NCI-H146 treated with DMSO at 0.1 percent for 48 hours (cell line): ENCODE measurements at regions not wholly inside any gene's neighbourhood (a gene's known extent, or its start where the extent isn't known, plus 50 kb on each side); places are given as distances from the start of the nearest gene placed in this dataset.

Experiments
- DNase-seq: peaks from one replicate; lab custom pipeline; 2025; ENCODE audit not compliant: unreplicated experiment; lab: John Stamatoyannopoulos, UW

DNA sequence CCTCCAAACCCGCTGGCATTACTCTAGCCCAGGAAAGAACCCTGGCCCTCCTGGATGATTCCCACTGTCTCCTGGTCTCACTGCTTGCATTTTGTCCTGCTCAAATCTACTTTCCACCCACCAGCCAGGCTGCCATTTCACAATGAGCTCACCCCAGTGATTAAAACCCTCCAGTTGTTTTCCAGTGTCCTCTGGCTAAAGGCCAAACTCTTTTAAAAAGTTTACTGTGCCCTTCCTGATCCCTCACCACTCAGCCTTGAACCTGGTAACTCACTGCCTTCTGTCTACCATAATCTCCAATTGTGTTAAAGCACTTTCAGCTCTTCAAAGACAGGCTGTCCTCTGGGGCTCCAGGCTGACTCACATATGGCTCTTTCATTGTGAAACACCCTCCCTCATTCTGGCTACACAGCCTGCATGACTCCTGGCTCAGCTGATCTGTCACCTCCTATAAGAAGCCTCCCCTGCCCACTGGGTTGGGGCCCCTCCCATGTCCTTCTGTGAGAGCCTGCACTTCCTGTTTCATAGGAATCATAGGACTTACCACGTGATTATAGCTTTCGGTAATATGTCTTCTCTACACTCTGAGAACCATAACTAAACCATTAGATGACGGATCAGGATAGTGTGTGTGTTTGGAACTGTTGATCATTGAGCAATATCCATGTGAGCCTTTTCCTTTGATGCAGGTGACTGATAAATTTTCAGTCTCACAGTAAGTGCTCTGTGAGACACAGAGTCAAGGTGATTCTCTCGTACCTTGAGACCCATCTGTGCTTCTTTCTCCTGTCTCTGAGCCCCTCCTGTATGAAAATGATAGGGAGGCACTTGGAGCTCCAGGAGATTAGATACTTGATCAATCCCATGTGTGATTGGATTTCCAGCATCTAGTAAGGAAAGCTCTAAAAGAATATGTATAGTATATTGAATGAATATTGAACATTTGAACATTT lies 590.8 kb upstream of the ID2 start:
- no peak for DNase-seq

DNA sequence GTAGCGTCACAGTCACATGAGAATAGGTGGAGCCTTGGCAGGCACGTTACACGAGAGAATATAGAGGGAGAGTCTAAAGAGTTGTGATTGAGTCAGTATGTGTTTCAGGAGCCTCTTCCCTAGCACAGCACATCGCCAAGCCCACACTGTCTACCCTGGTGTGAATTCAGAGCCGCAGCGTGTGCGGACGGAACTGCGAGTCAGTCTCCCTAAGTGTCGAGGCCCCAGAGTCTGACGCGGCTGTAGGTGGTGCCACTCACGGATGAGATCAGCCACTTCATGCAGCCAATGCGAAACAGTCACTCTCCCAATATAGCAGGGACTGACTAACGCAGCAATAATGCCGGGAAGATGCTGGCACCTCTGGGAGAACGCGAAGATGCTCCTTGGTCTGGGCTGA lies 587.3 kb upstream of the ID2 start:
- no peak for DNase-seq

DNA sequence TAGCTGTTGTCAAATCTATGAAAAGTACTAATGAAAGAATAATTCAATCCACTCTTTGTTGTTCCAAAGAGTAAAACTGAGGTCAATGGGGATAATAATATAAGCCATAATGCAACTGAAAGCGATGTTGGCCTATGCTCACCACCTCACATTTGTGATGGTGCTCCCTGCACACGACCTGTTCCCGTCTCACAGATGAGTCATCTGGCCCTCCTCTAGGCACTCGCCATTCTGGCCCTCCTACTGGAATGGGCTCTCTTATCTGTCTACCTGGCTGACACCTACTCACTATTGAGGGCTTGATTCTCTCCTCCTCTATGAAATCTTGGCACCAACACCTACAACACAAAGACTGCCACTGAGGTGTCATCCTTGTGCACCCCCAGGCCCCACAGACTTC lies 585.9 kb upstream of the ID2 start:
- no peak for DNase-seq

DNA sequence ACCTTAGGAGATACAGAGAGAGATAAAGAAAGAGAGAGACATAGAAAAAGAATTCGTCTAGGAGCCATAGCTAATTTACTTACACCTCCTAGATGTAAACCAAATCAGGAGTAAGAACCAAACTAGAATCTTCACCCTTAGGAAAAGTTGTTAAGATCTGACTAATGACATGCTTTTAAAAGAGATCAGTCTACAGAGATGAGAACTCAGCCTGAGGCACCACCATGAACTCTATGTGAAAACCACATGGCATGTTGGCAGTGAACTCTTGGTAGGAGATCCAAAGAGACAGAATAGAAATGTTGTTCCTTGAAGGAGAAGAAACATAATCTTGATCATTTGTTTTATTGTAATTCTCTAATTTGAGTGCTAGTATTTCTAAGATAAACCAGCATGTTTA lies 585.4 kb upstream of the ID2 start:
- DNase-seq: no peak

DNA sequence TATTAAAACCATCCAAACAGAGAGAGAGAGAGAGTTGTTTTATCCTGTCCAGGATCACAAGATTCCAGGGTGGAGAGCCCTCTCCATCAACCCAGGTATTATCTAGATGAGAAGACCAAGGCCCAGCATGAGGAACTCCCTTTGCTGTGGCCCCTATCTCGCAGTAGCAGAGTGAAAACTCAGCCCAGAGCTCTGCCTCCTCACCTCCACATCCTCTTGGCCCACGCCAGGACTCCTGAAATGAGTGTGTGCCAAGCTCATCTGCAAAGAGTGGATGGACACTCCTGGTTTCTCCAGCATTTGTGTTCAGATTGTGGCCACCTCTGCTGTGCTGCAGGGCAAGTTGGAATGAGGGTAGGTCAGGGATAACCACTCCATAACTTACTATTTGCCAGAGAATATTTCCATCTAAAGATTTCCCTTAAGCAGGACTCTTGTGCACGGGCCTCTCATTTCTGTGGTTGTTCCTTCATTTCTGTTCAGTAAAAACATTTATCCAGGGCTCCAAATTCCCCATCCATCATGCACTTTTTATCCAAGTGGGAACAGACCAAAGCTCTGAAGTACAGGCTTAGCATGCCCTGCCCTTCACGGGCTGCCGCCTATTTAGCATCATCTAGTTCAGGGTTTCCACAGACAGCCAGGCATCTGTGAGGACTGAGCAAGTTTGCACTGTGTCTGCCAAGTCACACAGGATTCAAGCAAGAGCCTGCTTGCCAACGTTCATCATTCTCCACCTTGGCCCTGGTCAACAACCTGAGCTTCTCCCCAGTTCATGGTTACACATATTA lies 583.2 kb upstream of the ID2 start:
- no peak for DNase-seq

DNA sequence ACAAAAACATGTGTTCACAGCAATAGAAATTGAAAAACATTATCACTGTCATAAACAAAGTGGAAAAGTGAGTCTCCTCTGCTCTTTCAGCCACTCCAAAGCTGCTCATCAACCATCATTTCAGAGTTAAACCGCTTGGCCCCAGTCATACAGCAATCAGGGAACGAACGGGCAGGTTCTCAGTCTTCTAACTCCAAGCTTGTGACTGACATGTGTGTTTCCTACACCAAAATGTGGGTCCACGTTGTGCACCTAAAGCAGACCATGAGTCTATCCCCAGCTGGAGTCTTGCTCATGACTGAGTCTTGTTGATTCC lies 582.6 kb upstream of the ID2 start:
- no peak for DNase-seq

DNA sequence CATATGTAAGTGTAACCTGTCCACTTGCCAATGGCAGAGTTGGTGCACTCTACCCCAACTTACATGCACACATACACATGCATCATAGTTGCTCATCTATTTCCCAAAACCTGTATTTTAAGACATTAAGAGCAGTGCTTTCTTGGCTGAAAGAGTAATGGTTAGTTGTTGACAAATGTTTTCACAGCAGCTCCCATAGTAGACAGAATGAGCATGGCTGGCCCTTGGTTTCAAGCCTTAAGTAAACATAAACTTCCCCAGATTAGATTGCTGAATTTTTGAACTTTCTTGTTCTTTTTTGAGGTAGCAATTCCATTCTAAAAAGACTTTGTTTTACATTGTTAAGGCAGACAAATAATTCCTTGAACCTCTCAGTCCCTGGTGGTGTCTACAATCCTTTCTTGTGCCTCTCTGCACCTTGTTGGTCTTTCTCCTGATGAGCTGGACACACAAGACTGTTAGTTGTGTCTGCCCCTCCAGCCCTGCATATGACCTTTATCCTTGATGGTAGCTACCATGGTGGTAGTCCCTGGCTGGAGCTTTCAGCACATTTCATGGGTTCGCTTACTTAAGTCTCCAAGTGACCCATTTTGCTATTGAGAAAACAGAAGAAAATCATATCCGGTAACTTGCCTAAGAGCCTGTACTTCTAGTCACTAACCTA lies 580.1 kb upstream of the ID2 start:
- DNase-seq: no peak

DNA sequence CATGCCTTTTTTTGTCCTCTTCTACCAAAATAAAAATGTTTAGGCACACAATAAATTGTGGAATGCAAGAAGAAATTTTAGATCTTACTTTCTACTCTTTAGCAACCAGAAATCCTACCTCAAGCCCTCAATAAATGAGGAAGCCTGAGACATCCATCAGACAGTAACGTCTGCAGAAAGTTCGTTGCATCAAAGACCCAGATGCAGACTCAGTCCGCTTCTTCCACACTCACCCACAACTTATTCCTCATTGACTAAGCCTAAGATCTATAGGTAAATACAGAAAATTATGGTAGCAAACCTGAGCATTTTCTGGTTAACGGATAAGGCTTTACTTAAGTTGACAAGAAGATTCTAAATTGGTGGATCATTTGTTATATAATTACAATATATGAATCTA lies 579.4 kb upstream of the ID2 start:
- DNase-seq: no peak

DNA sequence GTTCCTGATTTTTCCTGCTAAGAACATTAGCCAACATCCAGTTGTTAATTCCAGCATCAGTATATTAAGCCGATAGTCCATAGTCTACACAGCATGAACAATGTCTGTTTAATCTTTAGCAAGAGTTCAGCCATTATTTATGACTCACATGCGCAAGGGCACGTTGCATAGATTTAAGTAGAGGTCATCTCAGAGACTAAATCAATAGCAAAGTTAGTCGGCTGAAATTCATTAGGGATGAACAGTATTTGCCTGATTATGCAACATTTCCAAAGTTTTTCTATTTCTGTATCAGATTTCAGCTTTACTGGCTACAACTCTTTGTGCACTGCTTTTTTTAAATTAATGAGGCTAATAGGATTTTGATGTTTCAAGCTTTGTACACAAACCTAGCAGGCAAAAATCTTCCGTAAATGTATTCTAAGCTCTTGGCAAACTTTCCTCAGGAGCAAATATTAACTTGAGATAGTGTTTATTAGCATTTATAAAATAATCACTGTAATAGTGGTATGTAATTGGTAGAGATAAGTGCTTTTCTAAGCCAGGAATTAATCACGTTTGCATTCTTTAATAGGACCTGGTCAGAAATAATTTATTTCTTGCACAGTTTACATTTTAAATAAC lies 578.7 kb upstream of the ID2 start:
- peak; percentile 30 for DNase-seq

DNA sequence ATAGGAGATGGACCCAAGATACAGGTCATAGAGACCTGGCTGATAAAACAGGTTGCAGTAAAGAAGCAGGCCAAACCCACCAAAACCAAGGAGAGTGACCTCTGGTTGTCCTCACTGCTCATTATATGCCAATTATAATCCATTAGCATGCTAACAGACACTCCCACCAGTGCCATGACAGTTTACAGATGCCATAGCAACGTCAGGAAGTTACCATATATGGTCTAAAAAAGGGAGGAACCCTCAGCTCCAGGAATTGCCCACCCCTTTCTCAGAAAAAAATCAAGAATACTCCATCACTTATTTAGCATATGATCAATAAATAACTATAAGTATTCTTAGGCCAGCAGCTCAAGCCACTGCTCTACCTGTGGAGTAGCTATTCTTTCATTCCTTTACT lies 574.7 kb upstream of the ID2 start:
- no peak for DNase-seq

DNA sequence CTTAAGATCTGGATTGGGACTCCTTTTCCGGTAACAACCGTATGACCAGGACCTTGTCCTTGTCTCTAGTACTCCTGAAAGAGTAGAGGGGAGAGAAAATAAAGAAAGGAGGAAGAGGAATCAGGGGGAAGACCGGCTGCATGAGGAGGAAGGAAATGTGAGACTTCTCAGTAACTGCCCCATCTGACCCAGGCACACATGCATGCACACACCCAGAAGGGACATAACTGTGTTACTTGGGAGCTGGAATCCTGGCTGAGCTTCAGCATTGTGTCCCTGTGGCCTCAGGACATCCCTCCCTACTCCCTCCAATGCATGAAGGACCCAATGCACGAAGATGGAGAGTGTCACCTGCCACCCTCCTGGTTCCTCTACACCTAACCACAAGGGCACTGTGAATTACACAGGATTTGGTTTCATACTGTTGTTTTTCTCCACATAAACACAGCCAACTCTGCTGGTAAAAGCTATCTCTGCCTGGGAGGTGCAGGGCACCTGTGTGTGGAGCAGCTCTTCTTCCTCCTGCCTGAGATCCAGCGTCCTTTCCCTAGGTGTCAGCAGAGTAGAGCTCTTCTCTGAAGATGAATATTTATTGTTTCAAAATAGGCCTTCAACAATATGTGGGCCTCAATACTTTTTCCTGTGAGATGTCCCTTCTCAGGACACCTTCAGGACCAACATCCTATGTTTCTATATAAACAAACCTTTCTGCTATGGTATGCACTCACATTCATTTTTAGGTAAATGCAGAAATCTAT lies 574.1 kb upstream of the ID2 start:
- DNase-seq: no peak

DNA sequence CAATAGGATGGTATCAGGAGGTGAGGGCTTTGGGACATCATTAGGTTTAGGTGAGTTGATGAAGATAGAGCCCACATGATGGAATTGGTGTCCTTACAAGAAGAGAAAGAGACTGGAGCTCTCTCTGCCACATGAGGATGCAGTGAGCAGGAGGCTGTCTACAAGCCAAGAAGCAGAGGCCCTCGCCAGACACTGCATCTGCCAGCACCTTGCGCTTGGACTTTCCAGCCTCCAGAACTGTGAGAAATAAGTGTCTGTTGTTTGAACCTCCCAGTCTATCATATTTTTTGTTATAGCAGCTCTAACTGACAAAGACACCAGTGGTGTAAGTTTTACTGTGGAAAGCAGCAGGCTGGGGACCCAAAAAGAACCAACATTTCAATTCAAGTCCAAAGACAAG lies 571.1 kb upstream of the ID2 start:
- no peak for DNase-seq

DNA sequence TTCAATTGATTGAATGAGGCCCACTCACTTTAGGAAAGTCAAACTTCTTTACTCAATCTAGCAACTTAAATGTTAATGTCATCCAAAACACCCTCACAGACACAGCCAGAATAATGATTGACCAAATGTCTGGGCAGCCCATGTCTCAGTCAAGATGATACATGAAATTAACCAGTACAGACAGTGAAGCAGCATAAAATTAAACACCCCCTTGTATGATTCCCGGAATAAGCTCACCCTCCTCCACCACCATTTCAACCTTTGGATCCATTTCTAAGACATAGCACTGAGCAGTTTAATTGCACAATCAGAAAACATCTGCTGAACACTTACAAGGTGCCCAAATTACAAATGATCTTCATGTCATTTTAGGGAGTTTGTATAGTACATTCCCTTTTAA lies 570.7 kb upstream of the ID2 start:
- no peak for DNase-seq

DNA sequence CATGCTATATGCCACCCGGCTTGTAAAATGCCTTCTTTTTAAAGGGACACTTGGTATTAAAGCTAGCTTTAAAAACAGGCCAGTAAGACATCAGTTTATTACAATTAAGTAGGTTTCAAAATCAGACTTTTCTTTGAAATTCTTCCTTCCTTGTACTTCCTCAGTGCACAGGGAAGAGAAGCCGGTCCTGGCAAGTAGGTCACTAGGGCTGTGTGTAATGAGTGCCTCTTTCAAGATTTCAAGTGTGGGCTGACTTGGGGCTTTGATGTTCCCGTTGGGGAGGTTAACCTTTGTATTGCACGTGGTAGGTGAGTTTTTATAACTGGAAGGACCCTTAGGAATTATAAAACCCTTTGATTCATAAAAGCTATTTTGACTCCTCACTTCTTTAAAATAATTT lies 566.4 kb upstream of the ID2 start:
- no peak for DNase-seq

DNA sequence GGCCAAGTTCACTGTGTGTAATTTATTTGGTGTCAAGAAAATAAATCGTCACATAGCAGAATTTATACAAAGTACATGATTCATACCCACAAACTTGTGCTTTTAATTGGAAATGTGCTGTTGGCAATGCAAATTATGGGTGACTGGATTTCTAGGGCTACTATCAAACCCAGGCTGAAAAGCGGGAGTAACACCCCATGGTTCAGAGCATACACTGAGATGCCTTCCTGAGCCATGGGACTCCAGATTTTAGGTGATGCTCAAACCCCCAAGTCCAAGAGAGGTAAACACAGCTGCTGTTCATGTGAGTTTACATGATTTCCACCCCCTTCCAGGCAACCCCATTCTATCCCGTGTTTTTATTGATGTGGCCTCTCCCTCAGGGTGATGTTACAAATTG lies 565.9 kb upstream of the ID2 start:
- DNase-seq: peak; percentile 5

DNA sequence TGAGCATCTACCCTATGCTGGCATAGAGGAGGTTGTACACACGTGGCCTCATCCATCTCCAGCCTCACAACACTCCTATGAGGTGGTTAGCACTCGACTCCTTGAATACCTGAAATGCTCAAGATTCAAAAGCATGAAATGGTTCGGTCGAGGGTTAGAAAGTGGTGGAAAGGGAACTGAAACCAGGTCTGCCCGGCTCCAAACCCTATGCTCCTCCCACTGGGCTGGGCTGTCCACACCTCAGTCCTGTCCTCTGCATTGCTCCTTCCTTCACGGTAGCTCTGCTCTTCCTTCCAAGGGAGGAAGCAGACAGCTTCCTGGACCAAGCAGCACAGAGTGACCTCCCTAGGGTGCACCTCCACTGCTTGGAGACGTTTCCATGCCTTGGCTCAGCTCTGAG lies 565.2 kb upstream of the ID2 start:
- no peak for DNase-seq

DNA sequence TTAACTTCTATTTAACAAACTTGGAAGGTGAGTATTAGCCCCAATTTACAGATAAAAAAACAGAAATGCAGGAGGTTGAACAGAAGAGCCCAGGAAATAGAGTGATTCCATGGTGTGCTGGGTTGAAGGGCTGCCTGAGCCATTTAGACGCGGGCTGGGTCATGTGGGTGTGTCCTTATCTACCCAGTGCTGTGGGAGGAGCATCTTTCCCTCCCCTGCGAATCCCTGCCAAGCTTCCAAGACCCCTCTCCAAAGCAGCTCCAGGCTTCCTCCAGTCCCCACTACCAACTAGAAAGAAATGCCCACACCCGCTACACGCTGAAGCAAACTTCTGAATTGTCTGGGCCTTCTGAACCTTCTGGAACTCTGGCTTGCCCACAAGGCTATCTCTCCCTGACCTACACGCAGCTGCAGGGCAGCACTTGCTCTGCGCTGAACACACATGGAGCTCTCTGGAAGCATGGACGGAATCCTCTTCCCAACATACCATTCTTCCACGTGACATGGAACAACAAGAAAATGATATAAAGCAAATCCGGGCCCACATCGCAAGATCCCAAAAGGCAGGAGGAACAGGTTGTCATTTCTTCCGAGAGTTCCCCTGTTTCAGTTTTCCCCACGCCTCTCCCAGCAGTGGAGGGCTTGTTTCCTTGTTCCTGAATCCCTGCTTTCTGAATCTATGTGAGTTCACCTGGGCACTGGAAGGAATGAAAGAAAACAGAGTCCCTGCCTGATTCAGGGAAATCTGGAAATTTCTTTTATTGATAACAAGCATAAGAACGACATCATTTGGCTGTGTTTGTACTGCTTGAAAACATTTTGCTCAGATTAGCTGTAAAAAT lies 562.7 kb upstream of the ID2 start:
- no peak for DNase-seq

DNA sequence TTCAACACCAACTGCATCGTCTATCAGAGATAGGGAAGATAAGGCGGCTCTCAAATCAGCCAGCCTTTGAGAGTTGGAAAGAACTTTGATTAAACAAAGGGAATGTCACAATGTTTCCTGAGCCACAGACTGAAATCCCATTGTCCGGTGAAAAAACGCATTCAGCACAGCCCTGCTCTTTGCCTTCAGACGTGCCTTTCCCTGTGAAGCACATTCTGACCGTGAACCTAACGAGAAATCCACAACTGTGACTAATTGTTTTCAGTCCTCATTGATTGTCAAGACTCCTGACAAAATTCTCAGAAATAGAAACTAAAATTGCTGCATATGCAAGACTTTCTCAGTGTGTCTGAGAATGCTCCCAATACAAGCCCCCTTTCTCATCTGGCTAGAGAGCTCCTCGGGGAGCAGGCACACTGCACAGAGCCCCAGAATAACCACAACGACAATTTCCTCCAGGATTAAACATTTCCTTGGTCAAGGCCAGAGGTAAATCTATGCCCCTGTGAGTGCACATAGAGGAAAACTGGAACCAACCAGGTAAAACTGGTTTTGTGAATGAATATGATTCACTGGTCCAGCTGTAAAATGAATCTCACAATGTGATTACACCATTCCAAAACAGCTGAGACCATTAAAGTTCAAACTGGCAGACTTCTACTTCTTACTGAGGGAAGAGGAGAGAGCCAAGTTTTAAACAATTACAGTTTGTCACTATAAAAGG lies 561.9 kb upstream of the ID2 start:
- no peak for DNase-seq

DNA sequence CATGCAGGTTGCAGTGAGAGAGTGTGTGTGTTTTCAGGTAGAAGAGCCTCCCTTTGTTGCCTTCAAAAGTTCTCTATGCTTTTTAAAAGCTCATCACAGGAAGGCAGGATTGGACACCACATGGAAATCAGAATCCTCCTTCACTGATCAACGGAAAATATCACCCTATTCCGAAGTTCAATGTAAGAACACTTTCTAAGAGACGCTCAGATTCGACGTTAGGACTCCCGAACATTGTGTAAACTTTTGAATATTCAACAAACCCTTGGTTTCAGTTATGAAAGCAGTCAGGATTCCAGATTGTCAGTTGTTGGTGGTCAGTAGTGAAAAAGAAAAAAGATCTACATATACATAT lies 561.4 kb upstream of the ID2 start:
- DNase-seq: no peak
